Astrocyte of the cerebellum (primary cell): ENCODE measurements at regions not wholly inside any gene's neighbourhood (a gene's known extent, or its start where the extent isn't known, plus 50 kb on each side); places are given as distances from the start of the nearest gene placed in this dataset.

Experiments
- DNase-seq: peaks from one replicate; pipeline ENCODE4 v3.0.0-alpha.2; 2011; ENCODE audit warnings: low read depth
- H3K4me3 ChIP-seq: 2 replicates; pipeline ENCODE4 v1.5.1; 2011; ENCODE audit warnings: mild to moderate bottlenecking, low read depth, low read length, moderate library complexity
- CTCF ChIP-seq: IDR thresholded peaks from 2 replicates; pipeline ENCODE4 v1.5.1; 2012; ENCODE audit warnings: low read length, low read depth, moderate library complexity, mild to moderate bottlenecking; ENCODE audit errors: missing control alignments
- in situ Hi-C: cut with HindIII; loops from 2 replicates; pipeline ENCODE4 v1.10.0; 2017; ENCODE audit warnings: low sequenced_read_pairs

GRCh38 chr21:18989953-18990495, 586.4 kb upstream of the TMPRSS15 start:
- DNase-seq = no peak
- in situ Hi-C loops = no loop called here
- TF ChIP-seq CTCF = no peak
- H3K4me3 ChIP-seq = no peak overlapping the region

GRCh38 chr21:18991846-18992245, 588.3 kb upstream of the TMPRSS15 start:
- H3K4me3 ChIP-seq = no peak overlapping the region
- no peak for TF ChIP-seq CTCF
- no peak for DNase-seq
- in situ Hi-C loops = no loop called here

GRCh38 chr21:19010251-19010650, 606.7 kb upstream of the TMPRSS15 start:
- in situ Hi-C loops = no loop called here

GRCh38 chr21:19010996-19011395, 607.4 kb upstream of the TMPRSS15 start:
- in situ Hi-C loops = no loop called here
- no peak for DNase-seq
- no peak overlapping the region for H3K4me3 ChIP-seq
- no peak for TF ChIP-seq CTCF

More at GRCh38 chr21:19010251-19010650, 606.7 kb upstream of the TMPRSS15 start:
- H3K4me3 ChIP-seq = no peak overlapping the region
- TF ChIP-seq CTCF = no peak
- DNase-seq = no peak

GRCh38 chr21:19011451-19011850, 607.9 kb upstream of the TMPRSS15 start:
- in situ Hi-C loops = no loop called here
- H3K4me3 ChIP-seq = no peak overlapping the region
- TF ChIP-seq CTCF = no peak
- DNase-seq = no peak

GRCh38 chr21:19013916-19014315, 610.3 kb upstream of the TMPRSS15 start:
- TF ChIP-seq CTCF = no peak
- in situ Hi-C loops = no loop called here
- H3K4me3 ChIP-seq = no peak overlapping the region
- DNase-seq = no peak
